ENCODE measurements at regions not wholly inside any gene's neighbourhood (a gene's known extent, or its start where the extent isn't known, plus 50 kb on each side); places are given as distances from the start of the nearest gene placed in this dataset.

DNA sequence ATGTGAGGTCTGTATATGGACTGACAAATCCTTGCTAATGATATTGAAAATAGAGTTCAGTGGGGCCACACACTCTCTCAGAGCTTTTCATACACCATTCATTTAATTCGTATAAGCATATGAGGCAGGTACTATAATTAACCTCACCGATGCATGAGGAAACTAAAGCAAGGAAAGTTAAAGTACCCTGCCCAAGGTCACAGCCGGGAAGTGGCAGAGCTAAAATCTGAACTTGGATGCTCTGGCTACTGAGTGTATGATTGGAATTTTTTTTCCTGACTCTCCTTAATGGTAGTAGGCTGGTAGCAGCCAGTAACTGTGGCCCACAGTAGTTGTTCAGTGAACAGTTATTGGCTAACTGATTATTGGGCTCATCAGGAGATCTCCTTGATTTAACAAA lies 135.3 kb downstream of the NUDT12 start:
- TF ChIP-seq, protein P1, sequence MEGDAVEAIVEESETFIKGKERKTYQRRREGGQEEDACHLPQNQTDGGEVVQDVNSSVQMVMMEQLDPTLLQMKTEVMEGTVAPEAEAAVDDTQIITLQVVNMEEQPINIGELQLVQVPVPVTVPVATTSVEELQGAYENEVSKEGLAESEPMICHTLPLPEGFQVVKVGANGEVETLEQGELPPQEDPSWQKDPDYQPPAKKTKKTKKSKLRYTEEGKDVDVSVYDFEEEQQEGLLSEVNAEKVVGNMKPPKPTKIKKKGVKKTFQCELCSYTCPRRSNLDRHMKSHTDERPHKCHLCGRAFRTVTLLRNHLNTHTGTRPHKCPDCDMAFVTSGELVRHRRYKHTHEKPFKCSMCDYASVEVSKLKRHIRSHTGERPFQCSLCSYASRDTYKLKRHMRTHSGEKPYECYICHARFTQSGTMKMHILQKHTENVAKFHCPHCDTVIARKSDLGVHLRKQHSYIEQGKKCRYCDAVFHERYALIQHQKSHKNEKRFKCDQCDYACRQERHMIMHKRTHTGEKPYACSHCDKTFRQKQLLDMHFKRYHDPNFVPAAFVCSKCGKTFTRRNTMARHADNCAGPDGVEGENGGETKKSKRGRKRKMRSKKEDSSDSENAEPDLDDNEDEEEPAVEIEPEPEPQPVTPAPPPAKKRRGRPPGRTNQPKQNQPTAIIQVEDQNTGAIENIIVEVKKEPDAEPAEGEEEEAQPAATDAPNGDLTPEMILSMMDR (IDR thresholded peaks at IDR 0.05): no peak
- no peak for TF ChIP-seq POLR2A (IDR thresholded peaks at IDR 0.05)
